Ishikawa (cell line): ENCODE measurements at regions not wholly inside any gene's neighbourhood (a gene's known extent, or its start where the extent isn't known, plus 50 kb on each side); places are given as distances from the start of the nearest gene placed in this dataset.

Experiments
- CEBPB ChIP-seq: IDR thresholded peaks from 2 replicates; pipeline ENCODE4 v1.6.1; 2012
- CREB1 ChIP-seq: IDR thresholded peaks from 2 replicates; pipeline ENCODE4 v1.6.1; 2012; ENCODE audit warnings: low read depth
- EGR1 ChIP-seq: IDR thresholded peaks from 2 replicates; pipeline ENCODE4 v1.6.1; 2012
- EP300 ChIP-seq: IDR thresholded peaks from 2 replicates; pipeline ENCODE4 v1.6.1; 2012; ENCODE audit warnings: borderline replicate concordance
- FOXM1 ChIP-seq: IDR thresholded peaks from 2 replicates; pipeline ENCODE4 v1.6.1; 2012; ENCODE audit warnings: low read depth, borderline replicate concordance
- RAD21 ChIP-seq: IDR thresholded peaks from 2 replicates; pipeline ENCODE4 v1.6.1; 2012; ENCODE audit warnings: low read depth
- TAF1 ChIP-seq: IDR thresholded peaks from 2 replicates; pipeline ENCODE4 v1.6.1; 2012; ENCODE audit warnings: low read depth, mild to moderate bottlenecking
- YY1 ChIP-seq: IDR thresholded peaks from 2 replicates; pipeline ENCODE4 v1.6.1; 2012; ENCODE audit warnings: low read depth
- TF ChIP-seq, protein P1 (sequence below): IDR thresholded peaks from 2 replicates; pipeline ENCODE4 v1.6.1; 2012; ENCODE audit warnings: low read depth, mild to moderate bottlenecking

DNA sequence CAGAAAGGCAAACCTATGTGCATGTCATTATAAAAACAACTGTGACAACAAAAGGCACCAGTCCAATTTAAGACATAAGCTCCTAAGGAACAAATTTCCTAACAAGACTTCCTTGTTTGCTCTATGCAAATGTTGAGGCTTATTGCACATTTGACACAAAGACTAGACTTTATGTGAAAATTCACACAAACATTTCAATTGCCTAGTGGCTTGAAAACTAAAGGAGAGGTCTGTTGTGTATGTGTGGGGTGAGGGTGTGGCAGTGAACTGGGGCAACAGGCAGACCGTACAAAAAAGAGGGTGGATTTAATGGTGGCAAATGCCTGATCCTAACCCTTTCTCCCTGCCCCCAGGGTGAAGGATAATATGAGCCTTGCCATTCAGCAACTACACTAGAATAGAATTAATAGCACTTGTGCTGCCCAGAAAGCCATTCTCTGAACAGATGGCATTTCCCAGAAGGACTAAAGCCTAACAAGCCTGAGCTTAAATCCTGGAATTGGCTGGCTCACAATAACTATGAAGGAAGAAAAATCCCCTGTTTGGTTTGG, 73.9 kb downstream of the GLUL start:
- TF ChIP-seq, protein P1, sequence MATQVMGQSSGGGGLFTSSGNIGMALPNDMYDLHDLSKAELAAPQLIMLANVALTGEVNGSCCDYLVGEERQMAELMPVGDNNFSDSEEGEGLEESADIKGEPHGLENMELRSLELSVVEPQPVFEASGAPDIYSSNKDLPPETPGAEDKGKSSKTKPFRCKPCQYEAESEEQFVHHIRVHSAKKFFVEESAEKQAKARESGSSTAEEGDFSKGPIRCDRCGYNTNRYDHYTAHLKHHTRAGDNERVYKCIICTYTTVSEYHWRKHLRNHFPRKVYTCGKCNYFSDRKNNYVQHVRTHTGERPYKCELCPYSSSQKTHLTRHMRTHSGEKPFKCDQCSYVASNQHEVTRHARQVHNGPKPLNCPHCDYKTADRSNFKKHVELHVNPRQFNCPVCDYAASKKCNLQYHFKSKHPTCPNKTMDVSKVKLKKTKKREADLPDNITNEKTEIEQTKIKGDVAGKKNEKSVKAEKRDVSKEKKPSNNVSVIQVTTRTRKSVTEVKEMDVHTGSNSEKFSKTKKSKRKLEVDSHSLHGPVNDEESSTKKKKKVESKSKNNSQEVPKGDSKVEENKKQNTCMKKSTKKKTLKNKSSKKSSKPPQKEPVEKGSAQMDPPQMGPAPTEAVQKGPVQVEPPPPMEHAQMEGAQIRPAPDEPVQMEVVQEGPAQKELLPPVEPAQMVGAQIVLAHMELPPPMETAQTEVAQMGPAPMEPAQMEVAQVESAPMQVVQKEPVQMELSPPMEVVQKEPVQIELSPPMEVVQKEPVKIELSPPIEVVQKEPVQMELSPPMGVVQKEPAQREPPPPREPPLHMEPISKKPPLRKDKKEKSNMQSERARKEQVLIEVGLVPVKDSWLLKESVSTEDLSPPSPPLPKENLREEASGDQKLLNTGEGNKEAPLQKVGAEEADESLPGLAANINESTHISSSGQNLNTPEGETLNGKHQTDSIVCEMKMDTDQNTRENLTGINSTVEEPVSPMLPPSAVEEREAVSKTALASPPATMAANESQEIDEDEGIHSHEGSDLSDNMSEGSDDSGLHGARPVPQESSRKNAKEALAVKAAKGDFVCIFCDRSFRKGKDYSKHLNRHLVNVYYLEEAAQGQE = no peak
- no peak for TF ChIP-seq YY1
- no peak for TF ChIP-seq EP300
- no peak for TF ChIP-seq CEBPB
- no peak for TF ChIP-seq RAD21
- no peak for TF ChIP-seq TAF1
- TF ChIP-seq FOXM1 = no peak
- no peak for TF ChIP-seq CREB1
- no peak for TF ChIP-seq EGR1
